Endothelial cell of umbilical vein (primary cell): ENCODE measurements at regions not wholly inside any gene's neighbourhood (a gene's known extent, or its start where the extent isn't known, plus 50 kb on each side); places are given as distances from the start of the nearest gene placed in this dataset.

Experiments
- CTCF ChIP-seq, 2 donors: IDR thresholded peaks; 1 replicate in 1 of 2; 2 replicates in 1 of 2; pipeline ENCODE4 v1.5.1; 2011; ENCODE audit warnings: low read length in 2 of 2, mild to moderate bottlenecking in 2 of 2, moderate library complexity in 2 of 2, control low read depth in 1 of 2, inconsistent platforms in 1 of 2, low read depth in 1 of 2; ENCODE audit not compliant: insufficient read depth in 1 of 2; ENCODE audit errors: extremely low read depth in 1 of 2
- EZH2 ChIP-seq: IDR thresholded peaks from 2 replicates; pipeline ENCODE4 v1.6.1; 2012; ENCODE audit warnings: borderline replicate concordance, low read depth, mild to moderate bottlenecking, moderate library complexity, low read length, inconsistent platforms; ENCODE audit not compliant: severe bottlenecking
- JUN ChIP-seq: IDR thresholded peaks from 2 replicates; pipeline ENCODE4 v1.6.1; 2011; ENCODE audit warnings: borderline replicate concordance, low read depth; ENCODE audit not compliant: insufficient read length, insufficient read depth
- MAX ChIP-seq: IDR thresholded peaks from 2 replicates; pipeline ENCODE4 v1.6.1; 2011; ENCODE audit not compliant: insufficient read depth, insufficient read length
- MYC ChIP-seq: IDR thresholded peaks from one replicate; pipeline ENCODE4 v1.6.1; 2011; ENCODE audit warnings: mild to moderate bottlenecking, low read depth, low read length
- POLR2A ChIP-seq: IDR thresholded peaks from 2 replicates; pipeline ENCODE4 v1.6.1; 2012; ENCODE audit warnings: low read depth, mild to moderate bottlenecking, control low read depth, low read length
- POLR2AphosphoS5 ChIP-seq: IDR thresholded peaks from 2 replicates; pipeline ENCODE4 v1.6.1; 2012; ENCODE audit warnings: low read depth, mild to moderate bottlenecking, control low read depth, low read length, moderate library complexity; ENCODE audit not compliant: insufficient read depth

GRCh38 chr5:113804943-113805342 lies 291.4 kb downstream of the YTHDC2 start:
- TF ChIP-seq POLR2A (no peak), CTCF (IDR thresholded peaks at IDR 0.05; ENCODE audit: extremely low read depth in 1 of 2, insufficient read depth in 1 of 2, low read depth in 1 of 2, low read length in 2 of 2) (no peak), POLR2AphosphoS5 (no peak), EZH2 (no peak), MYC (no peak), MAX (no peak), JUN (no peak)
